NCI-H2196 (cell line): ENCODE measurements at regions not wholly inside any gene's neighbourhood (a gene's known extent, or its start where the extent isn't known, plus 50 kb on each side); places are given as distances from the start of the nearest gene placed in this dataset.
"Not testable (repeated sequence)": the region's sequence is repeated elsewhere in the genome, so short reads cannot be mapped to it uniquely, and the experiment has no call there.

Experiments
- DNase-seq: peaks from one replicate; lab custom pipeline; 2025; ENCODE audit not compliant: unreplicated experiment; lab: John Stamatoyannopoulos, UW

DNA sequence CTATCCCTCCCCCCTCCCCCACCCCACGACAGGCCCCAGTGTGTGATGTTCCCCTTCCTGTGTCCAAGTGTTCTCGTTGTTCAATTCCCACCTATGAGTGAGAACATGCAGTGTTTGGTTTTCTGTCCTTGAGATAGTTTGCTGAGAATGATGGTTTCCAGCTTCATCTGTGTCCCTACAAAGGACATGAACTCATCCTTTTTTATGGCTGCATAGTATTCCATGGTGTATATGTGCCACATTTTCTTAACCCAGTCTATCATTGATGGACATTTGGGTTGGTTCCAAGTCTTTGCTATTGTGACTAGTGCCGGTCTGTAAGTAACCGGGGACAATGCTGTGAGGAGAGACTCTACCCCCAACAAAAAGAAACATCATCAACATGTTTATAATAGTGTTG is 217.2 kb downstream of the SEC23IP start:
- not testable (repeated sequence) for DNase-seq

DNA sequence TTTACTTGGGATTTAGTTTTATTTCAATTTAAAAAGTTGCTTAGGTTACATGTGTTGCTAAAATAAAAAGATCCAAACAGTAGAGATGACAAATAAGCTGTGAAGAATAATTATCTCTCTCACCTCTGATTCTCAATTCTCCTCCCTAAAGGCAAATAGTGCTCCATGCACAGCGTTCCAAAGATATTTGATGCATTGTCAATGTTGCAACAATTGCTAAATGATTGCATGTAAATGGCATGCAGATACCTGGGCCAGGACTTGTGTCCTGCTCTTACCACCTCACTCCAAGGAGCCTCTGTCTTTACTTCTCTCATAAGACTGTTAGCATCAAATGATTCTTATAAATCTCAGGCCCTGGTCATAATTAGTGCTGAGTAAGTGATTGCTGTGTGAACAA is 217.7 kb downstream of the SEC23IP start:
- DNase-seq, result no peak

DNA sequence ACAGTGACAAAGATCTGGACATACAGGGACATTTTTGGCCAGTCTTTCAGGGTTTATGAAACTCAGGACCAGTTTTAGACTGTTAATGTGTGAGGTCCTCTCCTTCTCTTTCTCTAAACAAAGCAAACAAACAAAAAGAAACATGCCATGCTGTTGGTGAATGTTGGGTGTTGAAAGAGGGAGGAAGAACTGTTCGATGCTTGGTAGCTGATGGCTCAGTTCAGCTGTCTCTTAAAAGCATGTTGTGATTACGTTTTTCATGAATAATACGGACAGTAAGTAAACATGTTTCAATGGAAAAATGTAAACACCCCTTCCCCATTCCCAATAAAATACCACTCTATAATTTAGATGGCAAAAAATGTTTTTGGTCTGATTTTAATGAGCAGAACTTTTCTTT is 219.1 kb downstream of the SEC23IP start:
- no peak for DNase-seq

DNA sequence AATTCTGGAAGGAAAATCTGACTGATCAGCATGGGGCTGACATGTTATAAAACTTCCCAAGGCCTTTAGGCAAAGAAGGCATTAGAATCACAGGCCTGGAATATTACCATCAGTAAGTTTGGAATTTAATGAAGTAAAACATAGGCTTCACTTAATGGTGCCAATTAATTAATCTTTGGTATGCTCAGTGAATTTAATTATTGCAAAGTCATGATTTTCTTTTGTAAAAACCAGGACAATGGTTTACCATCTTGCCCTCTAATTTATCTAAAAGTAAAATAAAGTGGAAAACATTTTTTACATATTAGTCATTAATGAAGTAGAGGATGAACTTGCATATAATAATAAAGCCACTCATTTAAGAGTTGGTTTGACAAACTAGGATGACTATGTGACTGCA is 220.3 kb downstream of the SEC23IP start:
- DNase-seq, result no peak

DNA sequence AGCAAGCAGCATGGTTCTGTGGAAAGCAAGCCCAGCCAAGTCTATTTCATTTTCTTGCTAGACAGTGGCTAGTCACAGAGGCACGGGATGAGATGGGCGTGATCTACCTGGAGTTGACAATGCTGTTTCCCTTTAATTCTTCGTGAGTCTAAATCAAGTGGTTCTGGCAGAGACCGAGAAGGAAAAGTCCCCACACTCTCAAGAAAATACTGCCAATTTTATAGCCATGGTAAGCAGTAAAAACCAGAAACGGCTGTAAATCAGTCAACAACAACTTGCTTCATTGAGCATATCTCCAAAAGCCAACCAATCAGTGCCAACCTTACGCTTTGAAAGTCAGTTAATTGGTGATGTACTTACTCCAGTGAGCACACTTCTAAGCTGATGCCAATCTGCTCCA is 223.4 kb downstream of the SEC23IP start:
- DNase-seq, result no peak

DNA sequence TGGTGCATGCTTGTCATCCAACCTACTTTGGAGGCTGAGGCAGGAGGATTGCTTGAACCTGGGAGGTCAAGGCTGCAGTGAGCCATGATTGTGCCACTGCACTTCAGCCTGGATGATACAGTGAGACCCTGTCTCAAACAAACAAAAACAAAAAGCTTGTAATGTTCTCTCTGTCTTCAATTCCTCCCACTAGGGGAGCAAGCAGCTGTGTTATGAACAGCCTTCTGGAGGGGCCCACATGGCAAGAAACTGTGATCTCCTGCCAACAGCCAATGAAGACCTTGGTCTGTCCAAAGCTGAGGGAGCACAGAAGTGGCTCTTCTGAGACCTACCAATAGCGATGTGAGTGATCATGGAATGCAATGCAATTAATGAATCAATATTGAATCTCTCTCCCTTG is 229.2 kb downstream of the SEC23IP start:
- DNase-seq, result no peak

DNA sequence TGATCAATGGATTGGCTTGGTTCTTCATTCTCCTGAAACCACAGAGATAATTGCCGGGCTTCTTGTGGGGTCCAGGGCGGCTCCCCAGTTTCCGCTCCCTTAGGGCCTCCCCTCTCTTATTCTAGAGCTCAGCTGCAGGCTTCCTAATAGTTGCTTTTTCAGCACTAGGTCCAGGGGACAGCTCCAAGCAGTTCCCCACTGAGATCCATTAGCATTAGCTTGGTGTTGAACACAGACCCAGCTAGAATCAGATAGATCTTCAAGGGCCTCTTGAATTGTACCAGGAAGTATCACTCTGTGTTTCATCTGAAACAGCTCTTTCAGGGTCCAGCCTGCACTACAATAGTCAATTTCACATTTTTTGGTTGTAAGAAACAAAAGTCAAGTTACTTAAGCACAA is 238.7 kb downstream of the SEC23IP start:
- DNase-seq, result no peak

DNA sequence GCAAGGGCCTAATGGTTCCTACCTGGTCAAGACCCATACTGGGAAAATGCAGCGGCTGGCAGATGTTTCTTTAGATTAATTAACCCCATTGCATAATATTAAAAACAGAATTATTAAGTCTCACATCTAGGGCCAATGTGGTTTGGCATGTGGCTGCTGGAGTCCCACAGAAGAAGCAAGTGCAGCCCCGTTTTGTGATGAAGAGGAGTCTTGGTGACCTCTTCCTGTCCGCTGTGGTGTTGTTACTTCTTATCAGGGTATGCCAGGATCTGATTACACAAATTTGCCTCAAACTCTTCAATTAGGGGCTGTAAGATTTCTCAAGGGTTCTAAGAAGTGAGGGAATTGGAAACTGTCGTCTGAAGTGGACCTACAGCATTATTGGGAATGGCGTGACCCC is 240.3 kb downstream of the SEC23IP start:
- DNase-seq, result no peak

DNA sequence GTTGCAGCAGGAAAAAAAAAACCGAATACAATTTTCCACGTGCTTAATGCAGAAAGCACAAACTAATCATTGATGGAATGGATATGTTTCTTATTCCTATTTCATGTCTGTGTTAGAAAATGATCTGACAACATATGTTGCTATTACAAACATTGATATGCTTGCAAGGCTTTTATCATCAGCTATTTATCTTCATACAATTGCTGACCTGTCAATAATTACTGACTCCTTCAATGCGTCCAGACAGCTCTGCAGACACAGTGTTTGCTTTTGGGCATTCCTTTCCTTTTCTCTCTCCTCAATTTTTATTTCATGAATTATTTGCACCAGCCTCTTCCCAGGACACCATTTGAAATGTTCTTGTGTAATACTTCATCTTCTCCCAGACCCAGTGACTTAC is 246.2 kb downstream of the SEC23IP start:
- no peak for DNase-seq

DNA sequence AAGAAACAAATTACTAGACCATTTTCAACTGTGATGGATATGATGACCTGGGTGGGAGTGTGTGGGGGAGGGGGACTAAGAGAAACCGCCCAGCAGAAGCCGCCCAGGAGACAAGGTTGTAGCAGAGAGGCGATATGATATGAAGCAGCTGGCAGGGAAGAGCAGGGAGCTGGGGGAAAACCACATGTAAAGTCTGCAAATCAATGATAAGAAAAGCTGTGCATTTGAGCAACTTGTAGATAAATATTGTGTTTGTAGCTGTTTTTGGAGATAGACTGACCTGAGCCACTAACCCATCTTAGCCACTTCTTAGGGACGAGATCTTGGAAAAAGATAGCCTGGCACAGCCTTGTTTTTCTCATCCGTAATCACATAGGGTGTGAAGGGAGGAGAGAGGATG is 252.6 kb downstream of the SEC23IP start:
- no peak for DNase-seq

DNA sequence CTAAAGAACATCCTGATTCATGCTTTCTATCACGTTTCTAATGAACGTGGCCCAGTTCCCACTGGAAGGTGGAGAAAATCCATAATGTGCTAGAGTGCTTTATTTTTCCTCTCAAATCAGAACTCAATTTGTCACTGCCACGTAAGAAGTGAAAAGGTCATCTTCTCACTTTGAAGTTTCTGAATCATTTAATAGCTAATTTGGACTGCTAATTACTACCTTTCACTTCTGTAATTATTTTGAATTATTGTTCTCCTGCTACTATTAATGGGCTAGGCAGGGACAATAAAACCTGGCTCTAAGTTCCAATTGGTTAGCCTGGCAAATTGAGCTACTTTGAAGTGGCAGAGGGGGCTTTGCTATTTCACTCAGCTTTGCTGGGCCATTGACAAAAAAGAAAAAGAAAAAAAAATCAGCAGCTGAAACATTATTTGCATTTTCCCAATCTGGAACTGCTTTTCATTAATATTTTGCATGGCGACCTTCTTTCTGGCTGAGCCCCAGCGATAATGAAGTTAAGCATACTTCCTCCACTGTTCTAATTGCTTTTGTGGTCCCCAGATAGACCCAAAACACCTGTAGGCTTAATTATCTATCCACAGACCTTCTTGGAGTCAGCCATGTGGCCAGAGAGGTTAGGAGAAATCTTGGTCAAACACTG is 264.2 kb downstream of the SEC23IP start:
- no peak for DNase-seq

DNA sequence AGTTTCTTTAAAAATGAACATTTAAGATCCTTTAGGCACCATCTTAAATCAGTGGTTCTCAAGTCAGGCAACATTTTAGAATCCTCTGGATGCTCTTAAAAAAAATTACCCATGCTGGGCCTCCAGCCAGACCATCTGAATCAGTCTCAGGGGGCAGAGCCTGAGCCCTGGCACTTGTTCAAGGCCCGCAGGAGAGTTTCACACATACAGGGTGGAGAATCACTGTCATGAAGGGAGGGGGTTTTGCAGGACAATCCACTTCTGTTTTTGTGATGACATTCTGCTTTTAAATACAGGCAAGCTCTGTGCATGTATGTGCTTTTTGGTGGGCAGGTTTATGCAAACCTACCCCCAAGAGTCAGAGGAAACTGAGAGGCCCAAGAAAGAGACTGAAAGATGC is 268.6 kb downstream of the SEC23IP start:
- DNase-seq, result no peak

DNA sequence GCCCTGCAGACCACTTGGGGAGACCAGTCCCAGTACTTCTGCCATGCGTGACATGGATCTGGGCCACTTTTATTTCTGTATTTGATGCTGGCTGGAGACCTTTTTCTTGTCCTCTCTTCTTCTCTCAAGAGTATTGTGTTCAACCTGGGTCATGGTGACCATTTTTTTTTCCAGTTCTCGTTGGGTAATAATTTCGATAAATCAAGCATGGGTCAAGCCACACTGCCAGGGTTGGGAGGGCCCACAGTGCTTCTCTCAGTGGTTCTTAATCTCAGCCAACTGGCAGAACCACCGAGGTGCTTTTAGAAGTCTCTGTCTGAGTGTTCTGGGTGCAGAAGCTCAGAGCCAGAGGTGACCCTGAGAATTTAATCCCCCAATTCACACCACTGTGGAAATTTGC is 269.9 kb downstream of the SEC23IP start:
- DNase-seq, result no peak

DNA sequence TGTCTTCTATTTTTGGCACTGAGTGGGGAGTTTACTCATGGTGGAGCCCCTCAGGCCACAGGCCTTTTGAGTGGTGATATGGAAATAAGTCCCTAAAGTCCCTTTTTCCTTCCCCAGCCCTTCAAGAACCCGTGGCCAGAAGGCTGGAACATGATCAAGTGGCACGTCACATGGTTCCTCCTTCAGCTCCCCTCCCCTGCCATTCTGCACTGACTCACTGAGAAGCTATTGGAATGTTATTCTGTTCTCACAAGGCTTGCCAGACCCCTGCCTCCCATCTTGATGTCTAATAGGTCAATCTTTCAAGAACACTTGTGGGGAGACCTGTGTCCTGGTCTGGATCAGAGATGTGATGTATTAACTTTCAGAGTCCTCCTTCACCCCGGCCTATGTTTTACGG is 279.8 kb downstream of the SEC23IP start:
- no peak for DNase-seq

DNA sequence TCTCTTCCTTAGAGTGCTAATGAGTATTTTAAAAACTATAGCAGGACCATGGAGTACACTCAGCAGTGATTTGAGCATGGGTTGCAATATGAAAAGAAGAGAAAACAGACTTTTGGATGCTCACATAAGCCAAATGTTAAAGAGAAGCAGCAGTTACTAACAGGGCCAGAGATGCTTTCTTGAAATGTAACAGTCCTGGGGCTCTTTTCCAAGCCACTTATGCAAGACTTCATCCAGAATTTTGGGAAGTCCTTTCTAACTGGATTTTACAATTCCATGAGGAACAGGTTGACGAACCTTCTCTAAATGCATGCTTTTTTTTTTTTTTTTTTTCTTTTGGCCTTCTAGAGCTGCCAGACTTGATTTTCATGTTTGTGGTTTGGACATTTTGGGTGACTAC is 282.0 kb downstream of the SEC23IP start:
- DNase-seq, result no peak

DNA sequence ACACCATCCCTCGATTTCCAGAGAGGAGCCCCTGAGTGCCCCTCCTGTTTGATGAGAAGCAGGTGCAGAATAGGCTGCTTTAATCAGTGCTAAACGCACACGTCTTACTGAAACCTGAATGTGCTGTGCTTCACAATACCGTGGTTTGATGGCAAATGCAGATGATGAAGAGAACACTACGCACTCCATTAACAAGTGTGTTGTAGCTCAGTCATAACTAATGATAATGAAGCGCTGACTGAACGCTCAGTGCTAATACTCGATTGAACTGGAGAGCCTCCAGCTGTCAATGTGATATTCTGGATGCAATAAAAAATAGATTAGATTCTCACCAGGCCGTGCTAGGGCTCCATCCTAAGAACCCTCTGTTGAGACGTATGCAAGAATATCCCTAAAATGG is 279.7 kb upstream of the PLPP4 start:
- DNase-seq, result no peak

DNA sequence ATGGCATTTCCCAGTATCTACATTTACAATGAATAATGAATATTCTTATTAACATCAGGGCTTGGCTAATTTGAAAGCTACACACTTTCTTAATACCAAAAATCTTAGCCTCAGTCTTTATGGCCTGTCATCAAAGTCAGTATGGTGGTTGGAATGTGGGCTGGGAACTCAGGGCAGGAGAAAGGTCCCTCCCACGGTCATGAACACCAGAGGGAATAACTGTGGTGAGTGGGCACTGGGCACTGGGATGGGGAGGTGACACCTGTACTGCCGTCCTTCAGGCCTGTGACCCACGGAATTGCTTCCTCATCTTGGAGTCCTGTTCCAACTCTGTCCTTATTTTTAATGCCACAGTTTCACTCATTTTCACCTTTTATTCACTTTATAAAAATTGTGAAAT is 276.9 kb upstream of the PLPP4 start:
- DNase-seq, result no peak

DNA sequence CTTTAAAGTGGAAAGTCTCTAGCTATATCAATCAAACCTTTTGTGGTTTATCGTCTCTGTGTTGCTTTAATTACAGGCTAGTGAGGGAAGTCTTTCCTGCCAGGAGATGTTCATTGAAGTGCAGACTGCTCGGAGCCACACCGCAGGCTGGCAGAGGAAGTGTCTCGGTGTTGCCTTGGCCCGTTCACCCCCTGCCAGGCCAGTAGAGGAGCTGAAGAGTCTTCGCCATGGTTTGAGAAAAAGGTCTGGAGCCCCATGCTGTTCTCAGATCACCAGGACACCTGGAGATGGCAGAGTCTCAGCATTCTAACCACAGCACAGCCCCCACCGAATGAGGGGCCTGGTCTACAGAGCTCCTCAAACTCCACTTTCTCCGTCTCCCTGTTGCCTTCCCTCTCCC is 275.9 kb upstream of the PLPP4 start:
- DNase-seq, result no peak

DNA sequence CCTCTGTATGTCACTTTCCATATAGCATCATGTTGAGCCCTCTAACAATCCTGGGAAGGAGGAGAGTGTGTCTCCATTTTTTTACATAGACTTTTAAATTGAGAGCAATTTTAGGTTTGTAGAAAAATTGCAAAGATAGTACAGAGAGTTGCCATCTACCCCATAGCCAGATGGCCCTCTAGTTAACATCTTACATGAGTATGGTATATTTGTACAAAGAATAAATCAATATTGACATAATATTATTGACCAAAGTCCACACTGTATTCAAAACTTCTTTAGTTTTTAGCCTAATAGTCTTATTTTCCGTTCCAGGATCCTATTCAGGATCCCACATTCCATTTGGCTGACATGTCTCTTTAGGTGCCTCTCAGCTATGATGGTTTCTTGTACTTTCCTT is 274.6 kb upstream of the PLPP4 start:
- no peak for DNase-seq

DNA sequence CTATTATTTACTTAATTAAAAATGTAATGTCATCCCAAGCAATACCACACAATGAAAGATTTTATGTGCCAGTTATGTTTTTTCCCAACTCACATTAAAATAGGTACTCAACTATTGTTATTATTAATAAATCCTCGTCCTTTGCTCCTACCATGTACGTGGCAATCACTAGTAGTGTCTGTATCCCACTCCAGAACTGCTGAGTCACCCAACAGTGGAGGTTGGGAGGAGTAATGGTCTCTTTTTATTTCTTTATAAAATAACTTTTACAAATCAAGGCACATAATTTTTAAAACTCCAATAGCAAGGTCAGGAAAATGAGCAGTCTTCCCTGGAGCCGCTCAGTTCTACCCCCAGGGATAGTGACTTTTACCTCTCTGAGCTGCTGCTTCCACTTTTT is 273.5 kb upstream of the PLPP4 start:
- no peak for DNase-seq

DNA sequence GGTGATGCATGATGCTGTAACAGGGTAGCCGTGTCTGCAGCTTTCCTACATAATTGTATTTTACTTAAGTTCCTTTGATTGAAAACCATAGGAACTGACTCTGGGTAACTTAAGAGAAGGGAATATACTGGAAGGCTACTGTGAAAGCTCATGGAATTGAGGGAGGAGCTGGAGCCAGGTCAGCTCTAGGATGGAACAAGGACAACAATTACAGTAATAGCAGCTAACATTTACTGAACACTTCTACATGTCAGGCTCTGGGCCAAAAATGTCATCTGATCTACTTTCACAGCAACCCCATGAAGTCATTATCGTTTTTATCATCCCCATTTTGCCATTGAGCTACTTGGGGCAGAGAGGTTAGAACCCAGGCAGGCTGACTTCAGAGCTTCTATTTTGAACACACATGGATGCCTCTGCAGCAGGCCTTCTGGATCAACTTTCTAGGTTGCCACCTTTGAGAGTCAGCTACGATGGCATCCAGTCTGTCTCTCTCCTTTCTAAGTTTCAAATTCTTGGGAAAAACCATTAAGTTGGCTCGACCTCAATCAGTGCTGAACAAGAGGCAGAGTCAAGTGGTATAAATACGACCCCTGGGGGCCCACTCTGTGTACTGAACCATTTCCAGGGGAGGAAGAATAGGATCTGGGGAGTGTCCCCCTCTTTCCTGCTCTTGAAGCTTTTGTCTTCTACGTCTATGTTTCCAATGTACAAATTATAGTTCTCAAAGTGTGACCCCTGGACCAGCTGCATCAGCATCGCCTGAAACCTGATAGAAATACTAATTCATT is 272.3 kb upstream of the PLPP4 start:
- DNase-seq, result no peak

DNA sequence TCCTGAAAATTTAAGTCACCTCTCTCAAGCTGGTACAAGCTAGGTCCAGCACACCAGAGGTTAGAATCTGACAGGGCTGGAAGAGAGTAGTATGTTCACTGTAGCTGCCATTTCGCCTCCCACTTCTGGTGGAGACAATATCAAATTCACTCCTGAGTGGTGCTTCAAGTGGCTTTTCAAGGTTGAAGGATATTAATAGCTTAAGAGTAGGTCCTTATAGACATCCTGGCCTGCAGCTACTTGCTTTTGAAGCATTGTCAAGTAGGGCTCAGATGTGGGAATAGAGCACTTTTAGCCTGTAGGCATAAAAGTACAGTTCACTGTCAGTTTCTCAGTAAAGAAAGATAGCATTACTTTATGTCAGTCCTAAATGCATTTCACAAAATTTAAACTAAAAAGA is 270.5 kb upstream of the PLPP4 start:
- no peak for DNase-seq

DNA sequence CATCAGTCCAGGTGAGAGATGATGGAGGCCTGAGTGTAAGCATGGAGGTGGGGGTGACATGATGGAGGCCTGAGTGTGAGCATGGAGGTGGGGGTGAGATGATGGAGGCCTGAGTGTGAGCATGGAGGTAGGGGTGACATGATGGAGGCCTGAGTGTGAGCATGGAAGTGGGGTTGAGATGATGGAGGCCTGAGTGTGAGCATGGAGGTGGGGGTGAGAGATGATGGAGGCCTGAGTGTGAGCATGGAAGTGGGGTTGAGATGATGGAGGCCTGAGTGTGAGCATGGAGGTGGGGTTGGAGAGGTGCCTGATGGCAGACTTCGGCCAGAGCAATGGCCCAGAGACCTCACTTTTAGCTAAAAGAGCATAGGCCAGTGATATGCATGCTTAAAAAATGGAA is 269.9 kb upstream of the PLPP4 start:
- not testable (repeated sequence) for DNase-seq
